ACC112 (cell line): ENCODE measurements at regions not wholly inside any gene's neighbourhood (a gene's known extent, or its start where the extent isn't known, plus 50 kb on each side); places are given as distances from the start of the nearest gene placed in this dataset.
"Not testable (repeated sequence)": the region's sequence is repeated elsewhere in the genome, so short reads cannot be mapped to it uniquely, and the experiment has no call there.

Source experiments
- H2AFZ ChIP-seq: fragments of 200-600 bp; sonication (generic); one replicate; pipeline ENCODE4 v1.6.0; 2017; ENCODE audit warnings: antibody characterized with exemption, low read length; ENCODE audit not compliant: unreplicated experiment
- H3K27ac ChIP-seq: fragments of 200-600 bp; sonication (generic); 2 replicates; pipeline ENCODE4 v1.5.1; 2014; ENCODE audit warnings: low read depth, mild to moderate bottlenecking, antibody characterized with exemption, low read length, moderate library complexity
- H3K27me3 ChIP-seq: fragments of 200-600 bp; sonication (generic); 2 replicates; pipeline ENCODE4 v1.6.1; 2014; ENCODE audit warnings: mild to moderate bottlenecking, antibody characterized with exemption, low read length, moderate library complexity, mixed read lengths; ENCODE audit not compliant: insufficient read depth
- H3K36me3 ChIP-seq: fragments of 200-600 bp; sonication (generic); 2 replicates; pipeline ENCODE4 v1.6.1; 2016; ENCODE audit warnings: mild to moderate bottlenecking, antibody characterized with exemption, low read length, moderate library complexity, mixed read lengths; ENCODE audit not compliant: insufficient read depth
- H3K4me1 ChIP-seq: fragments of 200-600 bp; sonication (generic); one replicate; pipeline ENCODE4 v1.6.1; 2016; ENCODE audit warnings: low read length, mixed read lengths; ENCODE audit not compliant: insufficient read depth, unreplicated experiment, control insufficient read depth
- H3K4me3 ChIP-seq: fragments of 200-600 bp; sonication (generic); 2 replicates; pipeline ENCODE4 v1.5.1; 2014; ENCODE audit warnings: mild to moderate bottlenecking, low read depth, low read length
- H3K79me2 ChIP-seq: fragments of 200-600 bp; sonication (generic); one replicate; pipeline ENCODE4 v1.6.0; 2016; ENCODE audit warnings: low read length; ENCODE audit not compliant: control insufficient read depth, unreplicated experiment, insufficient read depth

DNA sequence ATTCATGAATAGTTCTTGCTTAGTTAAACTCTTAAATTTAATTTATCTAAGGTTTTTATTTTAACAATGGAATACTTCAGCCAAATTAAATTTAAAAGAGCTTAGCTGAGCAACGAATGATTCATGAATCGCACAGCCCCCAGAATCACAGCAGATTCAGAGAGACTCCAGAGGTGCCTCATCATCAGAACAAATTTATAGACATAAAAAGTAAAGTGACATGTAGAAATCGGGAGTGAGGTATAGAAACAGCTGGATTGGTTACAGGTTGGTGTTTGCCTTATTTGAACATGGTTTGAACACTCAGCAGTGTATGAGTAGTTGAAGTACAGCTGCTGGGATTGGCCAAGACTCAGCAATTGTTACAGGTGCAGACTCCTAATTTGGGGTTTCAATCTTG is 132.7 kb upstream of the MAP3K4 start:
- H3K27me3 ChIP-seq: no peaks in the 10 kb centered on the region
- H3K79me2 ChIP-seq: no peaks in the 10 kb centered on the region
- H3K4me3 ChIP-seq: no peak overlapping the region
- H2AFZ ChIP-seq: no peak overlapping the region
- H3K27ac ChIP-seq: no peak overlapping the region
- no peaks in the 10 kb centered on the region for H3K4me1 ChIP-seq
- H3K36me3 ChIP-seq: no peaks in the 10 kb centered on the region

DNA sequence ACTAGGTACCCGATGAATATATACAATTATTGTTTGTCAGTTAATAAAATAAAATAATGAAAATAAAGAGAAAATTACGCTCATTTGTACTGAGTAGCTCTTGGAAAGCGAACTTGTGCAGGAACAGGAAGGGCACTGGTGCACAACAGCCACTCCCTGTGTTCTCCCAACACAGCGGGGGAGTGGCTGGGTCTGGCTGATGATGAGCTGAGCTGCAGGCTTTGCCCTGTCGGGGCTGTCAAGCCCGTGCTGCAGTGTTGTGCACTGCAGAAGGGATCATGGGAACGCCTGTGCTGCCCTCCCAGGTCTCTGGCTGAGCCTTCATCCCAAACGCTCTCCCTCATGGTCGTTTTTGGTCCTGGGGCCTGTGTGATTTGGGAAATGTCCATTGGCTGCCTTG is 131.7 kb upstream of the MAP3K4 start:
- H3K79me2 ChIP-seq: no peaks in the 10 kb centered on the region
- H3K36me3 ChIP-seq: no peaks in the 10 kb centered on the region
- H3K4me3 ChIP-seq: no peak overlapping the region
- no peaks in the 10 kb centered on the region for H3K4me1 ChIP-seq
- no peak overlapping the region for H2AFZ ChIP-seq
- H3K27me3 ChIP-seq: no peaks in the 10 kb centered on the region
- H3K27ac ChIP-seq: no peak overlapping the region

DNA sequence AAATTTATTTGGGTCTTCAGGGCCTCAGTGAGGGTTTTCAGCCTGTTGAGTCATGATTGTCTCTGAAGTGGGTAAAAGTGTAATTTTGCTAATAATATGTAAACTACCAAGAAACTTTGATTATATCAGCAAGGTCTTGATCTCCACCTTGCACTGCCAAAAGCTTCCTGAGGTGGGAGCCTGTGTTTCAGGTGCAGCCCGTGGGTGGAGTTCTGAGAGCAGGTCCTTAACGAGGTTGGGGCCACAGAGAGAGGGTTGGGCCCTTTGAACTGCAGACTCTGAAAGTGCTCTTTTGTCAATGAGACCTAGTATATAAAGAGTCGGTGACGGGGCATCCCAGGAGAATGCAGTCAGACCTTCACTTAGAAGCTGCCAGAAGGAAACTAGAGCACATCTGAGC is 129.7 kb upstream of the MAP3K4 start:
- no peaks in the 10 kb centered on the region for H3K79me2 ChIP-seq
- no peaks in the 10 kb centered on the region for H3K36me3 ChIP-seq
- H2AFZ ChIP-seq: no peak overlapping the region
- H3K4me3 ChIP-seq: no peak overlapping the region
- no peaks in the 10 kb centered on the region for H3K4me1 ChIP-seq
- H3K27ac ChIP-seq: no peak overlapping the region
- H3K27me3 ChIP-seq: no peaks in the 10 kb centered on the region

DNA sequence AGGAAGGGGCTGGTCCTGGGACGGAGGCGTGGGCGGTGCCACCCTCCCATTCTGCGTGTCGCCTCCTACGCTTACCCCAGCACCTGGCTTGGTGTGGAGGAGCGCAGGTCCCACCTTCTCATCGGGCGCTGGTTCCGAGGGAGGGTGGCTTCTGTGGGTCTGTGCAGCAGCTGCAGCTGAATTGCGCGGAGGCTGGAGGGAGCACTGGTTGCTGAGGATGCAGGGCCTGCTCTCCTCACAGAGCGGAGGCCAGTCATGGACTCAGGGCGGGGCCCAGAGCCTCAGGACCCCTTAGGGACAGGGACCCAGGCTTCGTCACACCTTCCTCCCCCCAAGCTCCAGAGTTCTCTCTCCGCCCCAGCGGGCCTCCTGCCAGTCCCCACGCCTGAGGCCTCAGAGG is 127.8 kb upstream of the MAP3K4 start:
- H3K4me3 ChIP-seq: no peak overlapping the region
- H3K79me2 ChIP-seq: no peaks in the 10 kb centered on the region
- no peaks in the 10 kb centered on the region for H3K27me3 ChIP-seq
- no peaks in the 10 kb centered on the region for H3K36me3 ChIP-seq
- no peaks in the 10 kb centered on the region for H3K4me1 ChIP-seq
- H2AFZ ChIP-seq: no peak overlapping the region
- H3K27ac ChIP-seq: no peak overlapping the region

DNA sequence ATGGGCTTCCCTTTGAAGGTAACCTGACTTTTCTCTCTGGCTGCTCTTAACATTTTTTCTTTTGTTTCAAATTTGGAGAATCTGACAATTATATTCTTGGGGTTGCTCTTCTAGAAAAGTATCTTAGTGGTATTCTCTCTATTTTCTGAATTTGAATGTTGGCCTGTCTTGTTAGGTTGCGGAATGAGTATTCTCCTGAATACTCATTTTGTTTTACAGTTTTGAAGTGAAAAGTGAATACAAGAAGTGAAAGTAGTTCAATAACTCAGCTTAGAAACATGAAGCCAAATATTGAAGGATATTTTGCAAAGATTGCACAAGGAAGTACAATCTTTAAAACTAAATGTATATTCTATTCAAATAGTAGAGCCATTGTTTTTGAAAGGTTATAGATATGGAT is 120.2 kb upstream of the MAP3K4 start:
- Histone ChIP-seq H3K79me2 (no peaks in the 10 kb centered on the region), H3K4me3 (no peak overlapping the region), H3K27ac (no peak overlapping the region)

DNA sequence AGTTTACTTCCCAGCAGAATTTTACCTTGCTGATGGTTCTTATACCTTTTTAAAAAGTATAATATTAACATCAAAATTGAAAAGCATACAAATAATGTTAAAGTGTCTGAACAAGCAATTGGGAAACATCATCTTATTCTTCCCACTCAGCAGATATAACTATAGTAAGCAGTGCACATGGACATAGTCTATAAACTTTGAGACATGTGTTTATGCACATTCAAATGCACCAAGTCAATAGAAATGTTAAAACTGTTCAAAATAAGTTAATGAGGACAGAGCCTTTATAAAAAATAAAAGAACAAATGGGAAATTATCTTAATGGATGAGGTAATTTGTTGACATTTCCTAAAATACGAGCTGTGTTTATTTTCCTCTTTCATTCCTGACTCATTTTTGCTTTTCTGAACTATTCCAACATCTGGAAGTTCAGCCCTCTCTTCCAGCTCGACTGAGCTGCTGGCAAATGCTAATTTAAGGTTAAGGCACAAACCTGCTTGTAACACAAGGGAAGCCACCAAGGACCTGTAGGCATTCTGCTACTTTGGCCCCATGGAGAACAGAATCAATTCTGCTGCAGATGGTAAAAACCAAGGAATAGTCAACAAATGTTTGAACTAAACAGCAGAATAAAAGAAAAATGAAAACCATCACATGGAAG is 110.3 kb upstream of the MAP3K4 start:
- Histone ChIP-seq H3K4me1 (peaks cover 3% of the 10 kb centered on the region), H3K27me3 (no peaks in the 10 kb centered on the region), H2AFZ (peak overlapping the region; percentile 32), H3K36me3 (no peaks in the 10 kb centered on the region), H3K27ac (no peak overlapping the region), H3K79me2 (no peaks in the 10 kb centered on the region), H3K4me3 (no peak overlapping the region)

More for the DNA sequence above, 120.2 kb upstream of the MAP3K4 start:
- Histone ChIP-seq H3K27me3 (peaks cover 4% of the 10 kb centered on the region; the same call in 1 of the 2 replicates), H2AFZ (no peak overlapping the region), H3K36me3 (no peaks in the 10 kb centered on the region), H3K4me1 (no peaks in the 10 kb centered on the region)

DNA sequence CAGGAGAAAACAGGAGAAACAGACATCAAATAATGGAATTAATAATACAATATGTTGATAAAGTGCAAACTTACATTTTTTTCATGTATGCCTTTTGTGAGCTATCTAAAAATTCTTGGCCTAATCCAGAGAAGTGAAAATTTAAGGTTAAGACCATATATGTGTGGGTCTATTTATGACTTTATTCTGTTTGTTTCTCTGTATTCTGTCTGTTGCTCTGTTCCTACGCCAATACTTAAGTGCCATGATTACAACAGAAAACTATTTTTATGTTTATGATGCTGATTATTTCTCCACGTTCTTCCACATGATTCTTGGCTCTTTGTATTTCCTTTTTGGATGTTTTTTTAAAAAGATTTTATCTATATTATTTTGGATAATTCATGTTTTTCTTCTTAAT is 109.6 kb upstream of the MAP3K4 start:
- Histone ChIP-seq H3K4me3 (no peak overlapping the region), H2AFZ (no peak overlapping the region), H3K4me1 (peaks cover 3% of the 10 kb centered on the region), H3K79me2 (no peaks in the 10 kb centered on the region), H3K27ac (no peak overlapping the region), H3K27me3 (no peaks in the 10 kb centered on the region), H3K36me3 (no peaks in the 10 kb centered on the region)

DNA sequence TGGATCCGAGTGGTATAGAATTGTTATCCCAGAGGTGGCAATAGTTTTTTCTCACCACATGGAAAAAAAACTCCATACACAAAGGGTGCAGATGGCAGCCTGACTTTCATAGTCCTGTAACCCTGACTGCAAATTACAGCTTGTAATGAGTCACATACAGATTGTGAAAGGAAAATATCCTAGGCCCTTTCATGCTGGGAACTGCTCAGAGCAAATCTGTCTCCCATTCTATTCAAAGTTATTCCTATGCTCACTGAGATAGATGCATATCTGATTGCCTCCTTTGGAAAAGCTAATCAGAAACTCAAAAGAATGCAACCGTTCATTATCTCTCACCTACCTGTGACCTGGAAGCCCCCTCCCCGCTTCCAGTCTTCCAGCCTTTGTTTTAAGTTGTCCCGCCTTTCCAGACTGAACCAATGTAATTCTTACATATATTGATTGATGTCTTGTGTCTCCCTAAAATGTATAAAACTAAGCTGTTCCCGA is 108.7 kb upstream of the MAP3K4 start:
- no peak overlapping the region for H2AFZ ChIP-seq
- H3K36me3 ChIP-seq: no peaks in the 10 kb centered on the region
- no peak overlapping the region for H3K27ac ChIP-seq
- no peaks in the 10 kb centered on the region for H3K79me2 ChIP-seq
- no peaks in the 10 kb centered on the region for H3K27me3 ChIP-seq
- no peak overlapping the region for H3K4me3 ChIP-seq
- H3K4me1 ChIP-seq: peaks cover 3% of the 10 kb centered on the region

DNA sequence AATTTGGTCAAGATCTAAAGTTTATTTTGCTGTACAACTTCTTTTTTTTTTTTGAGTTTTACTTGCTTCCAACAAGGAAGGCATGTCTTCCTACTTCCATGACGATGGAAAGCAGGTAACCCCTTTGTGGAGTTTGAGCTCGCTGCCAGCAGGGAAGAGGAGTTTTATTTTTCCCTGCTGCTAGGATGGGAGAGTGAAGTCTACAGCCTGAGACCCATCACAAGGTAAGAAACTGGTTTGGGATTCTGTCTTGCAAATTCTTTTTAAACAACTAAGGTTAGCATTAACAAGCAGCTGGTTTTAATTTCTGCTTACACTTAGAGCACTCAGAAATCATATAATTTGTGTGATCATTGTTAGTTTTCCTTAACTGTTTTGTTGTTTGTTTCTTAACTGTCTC is 108.0 kb upstream of the MAP3K4 start:
- Histone ChIP-seq H3K4me1 (peaks cover 3% of the 10 kb centered on the region), H3K4me3 (no peak overlapping the region)

DNA sequence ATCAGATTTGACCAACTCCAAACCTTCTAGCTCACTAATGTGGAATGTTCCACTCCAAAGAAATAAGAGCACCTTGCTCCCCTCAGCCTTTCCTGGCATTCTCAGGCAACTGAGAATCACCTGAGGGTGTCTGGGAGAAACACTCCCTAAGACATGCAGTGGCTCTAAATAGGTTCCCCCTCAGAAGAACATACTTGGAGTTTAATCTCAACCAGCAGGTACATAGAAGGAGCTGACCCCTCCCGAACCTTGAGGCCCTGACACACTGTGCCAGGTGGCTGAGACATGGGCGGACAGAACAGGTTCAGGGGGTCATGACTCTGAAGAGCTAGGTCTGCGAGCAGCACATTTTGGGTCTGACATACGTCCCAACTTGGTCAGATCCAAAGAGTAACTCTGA is 107.6 kb upstream of the MAP3K4 start:
- Histone ChIP-seq H3K4me3 (no peak overlapping the region), H3K27ac (no peak overlapping the region), H3K27me3 (no peaks in the 10 kb centered on the region), H3K79me2 (no peaks in the 10 kb centered on the region), H3K36me3 (no peaks in the 10 kb centered on the region), H2AFZ (no peak overlapping the region), H3K4me1 (peaks cover 3% of the 10 kb centered on the region)

More for the DNA sequence above, 108.0 kb upstream of the MAP3K4 start:
- Histone ChIP-seq H3K79me2 (no peaks in the 10 kb centered on the region), H2AFZ (no peak overlapping the region), H3K27ac (no peak overlapping the region), H3K27me3 (no peaks in the 10 kb centered on the region), H3K36me3 (no peaks in the 10 kb centered on the region)

DNA sequence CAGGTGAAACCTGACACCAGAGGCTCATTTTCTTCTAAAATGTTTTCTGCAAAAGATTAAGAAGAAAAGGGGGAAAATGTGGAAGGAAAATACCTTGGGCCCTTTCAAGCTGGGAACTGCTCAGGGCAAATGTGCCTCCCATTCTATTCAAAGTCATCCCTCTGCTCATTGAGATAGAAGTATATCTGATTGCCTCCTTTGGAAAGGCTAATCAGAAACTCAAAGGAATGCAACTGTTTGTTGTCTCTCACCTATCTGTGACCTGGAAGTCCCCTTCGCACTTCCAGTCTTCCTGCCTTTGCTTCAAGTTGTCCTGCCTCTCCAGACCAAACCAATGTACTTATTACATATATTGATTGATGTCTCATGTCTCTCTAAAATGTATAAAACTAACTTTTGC is 102.4 kb upstream of the MAP3K4 start:
- not testable (repeated sequence) for H3K4me3 ChIP-seq, H3K27me3 ChIP-seq

More for the DNA sequence above, 102.4 kb upstream of the MAP3K4 start:
- not testable (repeated sequence) for H3K27ac ChIP-seq, H2AFZ ChIP-seq, H3K79me2 ChIP-seq, H3K36me3 ChIP-seq, H3K4me1 ChIP-seq
